HCT116 (cell line): ENCODE measurements at regions not wholly inside any gene's neighbourhood (a gene's known extent, or its start where the extent isn't known, plus 50 kb on each side); places are given as distances from the start of the nearest gene placed in this dataset.

Experiments
- ATF3 ChIP-seq: IDR thresholded peaks from 2 replicates; pipeline ENCODE4 v1.6.1; 2012
- CTCF ChIP-seq, 3 experiments: fragments of 200-600 bp in 1 of 3; sonication (generic) in 1 of 3; IDR thresholded peaks in 2 of 3; conservative IDR thresholded peaks in 1 of 3; 2 replicates each; pipeline ENCODE4 v1.5.1; 2012 to 2017; ENCODE audit warnings: low read depth in 2 of 3, low read length in 2 of 3, antibody characterized with exemption in 1 of 3, borderline replicate concordance in 1 of 3, control low read depth in 1 of 3, mild to moderate bottlenecking in 1 of 3, mixed read lengths in 1 of 3, mixed run types in 1 of 3, moderate library complexity in 1 of 3; ENCODE audit not compliant: insufficient read depth in 1 of 3
- EZH2phosphoT487 ChIP-seq: fragments of 200-600 bp; IDR thresholded peaks from 2 replicates; pipeline ENCODE4 v1.6.1; 2018; ENCODE audit warnings: antibody characterized with exemption, borderline replicate concordance
- JUND ChIP-seq: IDR thresholded peaks from 2 replicates; pipeline ENCODE4 v1.6.1; 2012
- POLR2A ChIP-seq: IDR thresholded peaks from 2 replicates; pipeline ENCODE4 v1.7.0; 2011; ENCODE audit warnings: borderline replicate concordance; ENCODE audit not compliant: insufficient read depth, insufficient read length; ENCODE audit errors: extremely low read depth
- RAD21 ChIP-seq: IDR thresholded peaks from 2 replicates; pipeline ENCODE4 v1.6.1; 2012; ENCODE audit warnings: low read depth, mild to moderate bottlenecking
- TCF7L2 ChIP-seq: IDR thresholded peaks from 2 replicates; pipeline ENCODE4 v1.7.0; 2011; ENCODE audit warnings: borderline replicate concordance, inconsistent platforms; ENCODE audit not compliant: insufficient read depth, insufficient read length; ENCODE audit errors: extremely low read depth
- YY1 ChIP-seq: IDR thresholded peaks from 2 replicates; pipeline ENCODE4 v1.6.1; 2011; ENCODE audit warnings: low read length, low read depth, moderate library complexity, mild to moderate bottlenecking; ENCODE audit not compliant: insufficient replicate concordance; ENCODE audit errors: extremely low read depth
- TF ChIP-seq, protein P1 (sequence below): IDR thresholded peaks from 2 replicates; pipeline ENCODE4 v1.6.1; 2012; ENCODE audit warnings: low read depth

GRCh38 chr13:95354156-95354555, 52.9 kb upstream of the ABCC4 start:
- TF ChIP-seq ATF3 = no peak
- no peak for TF ChIP-seq CTCF (IDR thresholded peaks at IDR 0.05 in 2 of 3, conservative IDR thresholded peaks at IDR 0.05 in 1 of 3; ENCODE audit: borderline replicate concordance in 1 of 3, insufficient read depth in 1 of 3, low read depth in 2 of 3, low read length in 2 of 3)
- no peak for TF ChIP-seq POLR2A
- TF ChIP-seq, protein P1, sequence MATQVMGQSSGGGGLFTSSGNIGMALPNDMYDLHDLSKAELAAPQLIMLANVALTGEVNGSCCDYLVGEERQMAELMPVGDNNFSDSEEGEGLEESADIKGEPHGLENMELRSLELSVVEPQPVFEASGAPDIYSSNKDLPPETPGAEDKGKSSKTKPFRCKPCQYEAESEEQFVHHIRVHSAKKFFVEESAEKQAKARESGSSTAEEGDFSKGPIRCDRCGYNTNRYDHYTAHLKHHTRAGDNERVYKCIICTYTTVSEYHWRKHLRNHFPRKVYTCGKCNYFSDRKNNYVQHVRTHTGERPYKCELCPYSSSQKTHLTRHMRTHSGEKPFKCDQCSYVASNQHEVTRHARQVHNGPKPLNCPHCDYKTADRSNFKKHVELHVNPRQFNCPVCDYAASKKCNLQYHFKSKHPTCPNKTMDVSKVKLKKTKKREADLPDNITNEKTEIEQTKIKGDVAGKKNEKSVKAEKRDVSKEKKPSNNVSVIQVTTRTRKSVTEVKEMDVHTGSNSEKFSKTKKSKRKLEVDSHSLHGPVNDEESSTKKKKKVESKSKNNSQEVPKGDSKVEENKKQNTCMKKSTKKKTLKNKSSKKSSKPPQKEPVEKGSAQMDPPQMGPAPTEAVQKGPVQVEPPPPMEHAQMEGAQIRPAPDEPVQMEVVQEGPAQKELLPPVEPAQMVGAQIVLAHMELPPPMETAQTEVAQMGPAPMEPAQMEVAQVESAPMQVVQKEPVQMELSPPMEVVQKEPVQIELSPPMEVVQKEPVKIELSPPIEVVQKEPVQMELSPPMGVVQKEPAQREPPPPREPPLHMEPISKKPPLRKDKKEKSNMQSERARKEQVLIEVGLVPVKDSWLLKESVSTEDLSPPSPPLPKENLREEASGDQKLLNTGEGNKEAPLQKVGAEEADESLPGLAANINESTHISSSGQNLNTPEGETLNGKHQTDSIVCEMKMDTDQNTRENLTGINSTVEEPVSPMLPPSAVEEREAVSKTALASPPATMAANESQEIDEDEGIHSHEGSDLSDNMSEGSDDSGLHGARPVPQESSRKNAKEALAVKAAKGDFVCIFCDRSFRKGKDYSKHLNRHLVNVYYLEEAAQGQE = no peak
- TF ChIP-seq JUND = no peak
- TF ChIP-seq TCF7L2 = no peak
- TF ChIP-seq RAD21 = no peak
- no peak for TF ChIP-seq EZH2phosphoT487
- TF ChIP-seq YY1 = no peak
